ENCODE measurements at regions not wholly inside any gene's neighbourhood (a gene's known extent, or its start where the extent isn't known, plus 50 kb on each side); places are given as distances from the start of the nearest gene placed in this dataset.

GRCh38 chr10:128871671-128872231, 595.3 kb upstream of the MGMT start:
- TF ChIP-seq NR1H2 (CRISPR knock-in tag; IDR thresholded peaks at IDR 0.05), result no peak
- TF ChIP-seq CREB5 (CRISPR knock-in tag; IDR thresholded peaks at IDR 0.05), result no peak
- TF ChIP-seq POLR2AphosphoS5 (IDR thresholded peaks at IDR 0.05; ENCODE audit: control insufficient read depth, insufficient read depth, low read depth, low read length), result no peak
- no peak for TF ChIP-seq HMG20B (CRISPR knock-in tag; IDR thresholded peaks at IDR 0.05)
- no peak for TF ChIP-seq CREBBP (IDR thresholded peaks at IDR 0.05; ENCODE audit: low read depth, low read length)
- TF ChIP-seq CTCF (IDR thresholded peaks at IDR 0.05 in 2 of 3, conservative IDR thresholded peaks at IDR 0.05 in 1 of 3; ENCODE audit: insufficient read depth in 2 of 3, low read depth in 1 of 3, low read length in 3 of 3), result no peak
- TF ChIP-seq SREBF2 (CRISPR knock-in tag; IDR thresholded peaks at IDR 0.05), result no peak
- no peak for TF ChIP-seq EP300 (IDR thresholded peaks at IDR 0.05; ENCODE audit: low read length)
- TF ChIP-seq MEF2A (IDR thresholded peaks at IDR 0.05; ENCODE audit: control insufficient read depth, low read depth, low read length), result no peak
- TF ChIP-seq EZH2 (IDR thresholded peaks at IDR 0.05; ENCODE audit: borderline replicate concordance, low read depth, low read length), result no peak
- no peak for TF ChIP-seq SMARCA4 (IDR thresholded peaks at IDR 0.05)
- TF ChIP-seq JUN (IDR thresholded peaks at IDR 0.05; ENCODE audit: borderline replicate concordance, low read depth, low read length), result no peak
- no peak for TF ChIP-seq JUN (CRISPR knock-in tag; IDR thresholded peaks at IDR 0.05; ENCODE audit: borderline replicate concordance)
- no peak for TF ChIP-seq BMI1 (IDR thresholded peaks at IDR 0.05; ENCODE audit: low read length)

Measured in K562 (cell line).